K562 (cell line): ENCODE measurements at regions not wholly inside any gene's neighbourhood (a gene's known extent, or its start where the extent isn't known, plus 50 kb on each side); places are given as distances from the start of the nearest gene placed in this dataset.

Experiments used
- ATAC-seq: fragments of 200-7000 bp; cut with Tn5 transposase; 3 replicates; pipeline ENCODE4 v1.9.1; 2020; ENCODE audit warnings: moderate library complexity
- BruUV-seq: library from RNA; stranded (reverse); fragments of 400-500 nt; replicated peaks from 2 replicates; lab custom pipeline; 2021; lab: Mats Ljungman, UMichigan
- CTCF ChIA-PET: fragments of 300-600 bp; formaldehyde crosslinking; extraction: SDS; loops from one replicate; lab custom pipeline; 2021; ENCODE audit warnings: low intra/inter-chr PET ratio; lab: Yijun Ruan, JAX
- POLR2A ChIA-PET: fragments of 300-600, 350-650 bp; sonication (Branson Sonifier 250); formaldehyde crosslinking; extraction: SDS; loops from one replicate; lab custom pipeline; 2021; ENCODE audit warnings: antibody characterized with exemption, inconsistent platforms; lab: Yijun Ruan, JAX
- DNase-seq, 4 experiments: peaks; one replicate each; pipeline versions ENCODE4 v3.0.0 to v3.0.0-alpha.2; 2011 to 2018; ENCODE audit warnings: low spot score in 3 of 4, mixed read lengths in 3 of 4; ENCODE audit errors: extremely low read depth in 1 of 4
- FAIRE-seq: peaks from 2 replicates; lab custom pipeline; 2011; peaks lifted over from hg19 to GRCh38; lab: Jason Lieb, UNC
- H2AFZ ChIP-seq: 2 replicates; pipeline ENCODE4 v1.6.0; 2011; ENCODE audit warnings: low read depth, low read length, control low read depth, inconsistent platforms
- H3K27ac ChIP-seq: fragments of 200-600 bp; 3 replicates; pipeline ENCODE4 v1.8.0; 2011; ENCODE audit warnings: low read depth, mild to moderate bottlenecking, control low read depth, inconsistent platforms, low read length, moderate library complexity, mixed read lengths; ENCODE audit errors: extremely low read depth
- H3K27me3 ChIP-seq, 2 experiments: fragments of 300-600 bp in 1 of 2; 2 replicates in 1 of 2; 3 replicates in 1 of 2; pipeline versions ENCODE4 v1.6.0 to v1.8.0; 2011; ENCODE audit warnings: inconsistent platforms in 2 of 2, low read length in 2 of 2, mild to moderate bottlenecking in 1 of 2, mixed read lengths in 1 of 2, moderate library complexity in 1 of 2; ENCODE audit not compliant: control insufficient read depth in 2 of 2, insufficient read depth in 2 of 2
- H3K36me3 ChIP-seq: fragments of 300-600 bp; 3 replicates; pipeline ENCODE4 v1.8.0; 2011; ENCODE audit warnings: mild to moderate bottlenecking, low read length, inconsistent platforms; ENCODE audit not compliant: control insufficient read depth, insufficient read depth
- H3K4me1 ChIP-seq, 2 experiments: fragments of 200-600 bp in 1 of 2; replicated peaks in 1 of 2; 2 replicates in 1 of 2; 3 replicates in 1 of 2; pipeline versions ENCODE4 v1.5.1 to v1.8.0; 2011; ENCODE audit warnings: inconsistent platforms in 2 of 2, low read length in 2 of 2, mild to moderate bottlenecking in 1 of 2, mixed read lengths in 1 of 2, moderate library complexity in 1 of 2; ENCODE audit not compliant: control insufficient read depth in 2 of 2, insufficient read depth in 2 of 2
- H3K4me2 ChIP-seq: 2 replicates; pipeline ENCODE4 v1.6.1; 2011; ENCODE audit warnings: low read length, control low read depth, inconsistent platforms, mixed read lengths; ENCODE audit not compliant: insufficient read depth
- H3K4me3 ChIP-seq: fragments of 200-600 bp; sonication (generic), shearing (Covaris generic); 2 replicates; pipeline ENCODE4 v1.5.1; 2016; ENCODE audit warnings: control low read depth, inconsistent platforms
- H3K79me2 ChIP-seq: fragments of 200-600 bp; 3 replicates; pipeline ENCODE4 v1.8.0; 2011; ENCODE audit warnings: low read length, inconsistent platforms; ENCODE audit not compliant: control insufficient read depth, insufficient read depth
- H3K9ac ChIP-seq, 2 experiments: 2 replicates each; pipeline versions ENCODE4 v1.6.0 to v1.6.1; 2011; ENCODE audit warnings: low read depth in 2 of 2, low read length in 2 of 2, control low read depth in 1 of 2, inconsistent platforms in 1 of 2, mild to moderate bottlenecking in 1 of 2, mixed read lengths in 1 of 2; ENCODE audit not compliant: insufficient read depth in 1 of 2
- H3K9me1 ChIP-seq: one replicate; pipeline ENCODE4 v1.6.0; 2011; ENCODE audit warnings: inconsistent platforms, mild to moderate bottlenecking, low read length, moderate library complexity; ENCODE audit not compliant: control insufficient read depth, insufficient read depth
- H3K9me3 ChIP-seq: replicated peaks from 2 replicates; pipeline ENCODE4 v1.5.1; 2011; ENCODE audit warnings: low read depth, low read length, inconsistent platforms; ENCODE audit not compliant: control insufficient read depth, insufficient read depth
- H4K20me1 ChIP-seq: replicated peaks from 2 replicates; pipeline ENCODE4 v1.6.1; 2011; ENCODE audit warnings: low read length, inconsistent platforms, mixed read lengths; ENCODE audit not compliant: control insufficient read depth, insufficient read depth
- CBFB ChIP-seq: sonication (generic); formaldehyde crosslinking; IDR thresholded peaks from 2 replicates; pipeline ENCODE4 v1.4.0; 2020; ENCODE audit warnings: mild to moderate bottlenecking, missing genetic modification reagents
- CCAR2 ChIP-seq: fragments of 200-400 bp; formaldehyde crosslinking; IDR thresholded peaks from 2 replicates; pipeline ENCODE4 v1.6.1; 2017; ENCODE audit warnings: mild to moderate bottlenecking, low read depth, low read length
- KLF13 ChIP-seq: fragments of 450-650 bp; IDR thresholded peaks from 2 replicates; pipeline ENCODE4 v1.6.1; 2016; ENCODE audit warnings: missing genetic modification characterization, low read depth, mild to moderate bottlenecking, missing compliant biosample characterization, moderate library complexity, borderline replicate concordance
- OTX1 ChIP-seq: fragments of 450-650 bp; formaldehyde crosslinking; IDR thresholded peaks from 2 replicates; pipeline ENCODE4 v1.4.0; 2022; ENCODE audit warnings: mild to moderate bottlenecking
- SREBF2 ChIP-seq: sonication (generic); formaldehyde crosslinking; IDR thresholded peaks from 2 replicates; pipeline ENCODE4 v1.4.0; 2020; ENCODE audit warnings: mild to moderate bottlenecking, missing genetic modification reagents
- ZEB2 ChIP-seq: fragments of 450-650 bp; IDR thresholded peaks from 2 replicates; pipeline ENCODE4 v1.6.1; 2016
- ZNF347 ChIP-seq: fragments of 450-650 bp; formaldehyde crosslinking; IDR thresholded peaks from 2 replicates; pipeline ENCODE4 v1.4.0; 2020; ENCODE audit warnings: low read depth, mild to moderate bottlenecking, moderate library complexity
- ZNF75A ChIP-seq: fragments of 450-650 bp; formaldehyde crosslinking; IDR thresholded peaks from 2 replicates; pipeline ENCODE4 v1.4.0; 2020; ENCODE audit warnings: mild to moderate bottlenecking
- ZNF830 ChIP-seq: fragments of 250-450 bp; sonication (Bioruptor Pico); IDR thresholded peaks from 2 replicates; pipeline ENCODE4 v1.5.0; 2021; ENCODE audit warnings: mild to moderate bottlenecking
- WGBS: fragments of 100-300 bp; shearing (Covaris generic); methylation state at CpG from one replicate; pipeline ENCODE4 v1.1.6; 2016; ENCODE audit warnings: low coverage, mixed read lengths; ENCODE audit not compliant: insufficient coverage; ENCODE audit errors: missing lambda C conversion rate; 5-methylcytosine and 5-hydroxymethylcytosine counted together
- in situ Hi-C: fragments of 300-500 bp; cut with MboI; formaldehyde crosslinking; loops from 4 replicates; pipeline ENCODE4 v1.15.0; 2018; ENCODE audit warnings: inconsistent platforms, mixed read lengths
- intact Hi-C: fragments of 100-400 bp; cut with micrococcal nuclease; formaldehyde crosslinking; loops from 2 replicates; pipeline ENCODE4 v1.14.2; 2022
- TF ChIP-seq, protein P1 (sequence below): sonication (generic); formaldehyde crosslinking; IDR thresholded peaks from 2 replicates; pipeline ENCODE4 v1.8.0; 2022; ENCODE audit warnings: mild to moderate bottlenecking, missing genetic modification reagents
- TF ChIP-seq, protein P2 (sequence below): fragments of 250-450 bp; sonication (Bioruptor Pico); IDR thresholded peaks from 2 replicates; pipeline ENCODE4 v1.5.0; 2020; ENCODE audit warnings: mild to moderate bottlenecking, borderline replicate concordance
- TF ChIP-seq, protein P3 (sequence below): sonication (generic); formaldehyde crosslinking; IDR thresholded peaks from 2 replicates; pipeline ENCODE4 v1.9.0; 2022; ENCODE audit warnings: mild to moderate bottlenecking, missing genetic modification reagents
- TF ChIP-seq, protein P4 (sequence below): fragments of 450-650 bp; formaldehyde crosslinking; IDR thresholded peaks from 2 replicates; pipeline ENCODE4 v1.4.0; 2020; ENCODE audit warnings: mild to moderate bottlenecking, moderate library complexity
- TF ChIP-seq, protein P5 (sequence below): sonication (generic); formaldehyde crosslinking; IDR thresholded peaks from 2 replicates; pipeline ENCODE4 v1.8.1; 2023; ENCODE audit warnings: mild to moderate bottlenecking, missing genetic modification reagents
- TF ChIP-seq, protein P6 (sequence below): IDR thresholded peaks from 2 replicates; pipeline ENCODE4 v1.6.1; 2011; ENCODE audit not compliant: insufficient read length; ENCODE audit errors: extremely low read depth

DNA sequence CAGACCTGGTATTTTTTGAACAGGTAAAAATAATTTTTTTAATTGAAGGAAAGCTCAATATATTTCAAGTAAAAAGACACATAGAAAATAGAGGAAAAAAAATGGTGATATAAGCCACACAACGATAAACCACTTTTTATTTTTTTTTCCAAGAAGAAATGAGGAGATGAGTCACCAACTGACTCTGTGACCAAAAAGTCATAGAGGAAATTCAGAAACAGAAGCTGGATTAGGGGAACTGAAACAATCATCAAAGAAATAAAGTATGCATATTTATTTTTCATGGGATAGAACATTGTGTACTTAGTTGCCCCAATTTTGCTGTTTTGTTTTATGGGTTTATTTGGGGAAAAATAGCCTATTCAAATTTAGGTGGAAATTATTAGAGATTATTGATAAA, 176.8 kb upstream of the AGR3 start (continued):
- TF ChIP-seq, protein P1, sequence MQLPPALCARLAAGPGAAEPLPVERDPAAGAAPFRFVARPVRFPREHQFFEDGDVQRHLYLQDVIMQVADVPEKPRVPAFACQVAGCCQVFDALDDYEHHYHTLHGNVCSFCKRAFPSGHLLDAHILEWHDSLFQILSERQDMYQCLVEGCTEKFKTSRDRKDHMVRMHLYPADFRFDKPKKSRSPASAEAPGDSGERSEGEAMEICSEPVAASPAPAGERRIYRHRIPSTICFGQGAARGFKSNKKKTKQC (CRISPR knock-in tag) = no peak
- TF ChIP-seq, protein P2, sequence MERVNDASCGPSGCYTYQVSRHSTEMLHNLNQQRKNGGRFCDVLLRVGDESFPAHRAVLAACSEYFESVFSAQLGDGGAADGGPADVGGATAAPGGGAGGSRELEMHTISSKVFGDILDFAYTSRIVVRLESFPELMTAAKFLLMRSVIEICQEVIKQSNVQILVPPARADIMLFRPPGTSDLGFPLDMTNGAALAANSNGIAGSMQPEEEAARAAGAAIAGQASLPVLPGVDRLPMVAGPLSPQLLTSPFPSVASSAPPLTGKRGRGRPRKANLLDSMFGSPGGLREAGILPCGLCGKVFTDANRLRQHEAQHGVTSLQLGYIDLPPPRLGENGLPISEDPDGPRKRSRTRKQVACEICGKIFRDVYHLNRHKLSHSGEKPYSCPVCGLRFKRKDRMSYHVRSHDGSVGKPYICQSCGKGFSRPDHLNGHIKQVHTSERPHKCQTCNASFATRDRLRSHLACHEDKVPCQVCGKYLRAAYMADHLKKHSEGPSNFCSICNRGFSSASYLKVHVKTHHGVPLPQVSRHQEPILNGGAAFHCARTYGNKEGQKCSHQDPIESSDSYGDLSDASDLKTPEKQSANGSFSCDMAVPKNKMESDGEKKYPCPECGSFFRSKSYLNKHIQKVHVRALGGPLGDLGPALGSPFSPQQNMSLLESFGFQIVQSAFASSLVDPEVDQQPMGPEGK = no peak

DNA sequence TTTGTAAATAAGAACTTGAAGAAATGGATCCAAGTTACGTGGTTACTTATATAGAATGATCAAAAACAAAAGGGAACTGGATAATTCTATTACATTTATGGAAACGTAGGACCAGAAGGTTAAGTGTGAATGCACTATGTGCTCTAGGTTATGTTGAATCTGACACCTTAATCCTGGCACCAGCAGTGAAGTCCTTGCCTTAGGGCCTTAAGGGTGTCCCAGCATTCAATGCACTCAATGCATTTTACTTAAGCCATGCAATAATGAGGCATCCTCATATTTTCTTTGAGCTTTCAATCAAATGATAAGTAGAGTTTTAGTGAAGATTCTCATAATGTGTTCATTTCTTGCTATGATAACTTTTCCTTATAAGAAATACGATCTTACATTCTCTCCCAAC, 178.3 kb upstream of the AGR3 start:
- 23% methylated on average over 3 of the region's 3 CpGs for WGBS
- no peaks in the 10 kb centered on the region for H3K9me3 ChIP-seq
- H3K27me3 ChIP-seq = no peaks in the 10 kb centered on the region
- H3K79me2 ChIP-seq = no peaks in the 10 kb centered on the region
- intact Hi-C loops = no loop called here
- BruUV-seq = no TSS peak
- no peaks in the 10 kb centered on the region for H3K36me3 ChIP-seq
- H3K4me1 ChIP-seq = no peaks in the 10 kb centered on the region
- in situ Hi-C loops = no loop called here
- no peak overlapping the region for H3K4me3 ChIP-seq
- no peak overlapping the region for H3K27ac ChIP-seq
- no peak overlapping the region for H2AFZ ChIP-seq
- FAIRE-seq (no peak), DNase-seq (no peak), ATAC-seq (no peak)
- H3K9me1 ChIP-seq = no peaks in the 10 kb centered on the region
- ChIA-PET CTCF (no interaction called here), POLR2A (no interaction called here)
- H3K4me2 ChIP-seq = no peak overlapping the region
- H3K9ac ChIP-seq = no peak overlapping the region
- no peaks in the 10 kb centered on the region for H4K20me1 ChIP-seq
- TF ChIP-seq CCAR2 (no peak), ZNF75A (CRISPR knock-in tag) (no peak), OTX1 (CRISPR knock-in tag) (no peak), KLF13 (tag) (no peak), CBFB (CRISPR knock-in tag) (no peak), ZEB2 (no peak), ZNF347 (CRISPR knock-in tag) (no peak), SREBF2 (CRISPR knock-in tag) (no peak), ZNF830 (no peak)
- TF ChIP-seq, protein P3, sequence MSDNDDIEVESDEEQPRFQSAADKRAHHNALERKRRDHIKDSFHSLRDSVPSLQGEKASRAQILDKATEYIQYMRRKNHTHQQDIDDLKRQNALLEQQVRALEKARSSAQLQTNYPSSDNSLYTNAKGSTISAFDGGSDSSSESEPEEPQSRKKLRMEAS (CRISPR knock-in tag) = no peak
- TF ChIP-seq, protein P4, sequence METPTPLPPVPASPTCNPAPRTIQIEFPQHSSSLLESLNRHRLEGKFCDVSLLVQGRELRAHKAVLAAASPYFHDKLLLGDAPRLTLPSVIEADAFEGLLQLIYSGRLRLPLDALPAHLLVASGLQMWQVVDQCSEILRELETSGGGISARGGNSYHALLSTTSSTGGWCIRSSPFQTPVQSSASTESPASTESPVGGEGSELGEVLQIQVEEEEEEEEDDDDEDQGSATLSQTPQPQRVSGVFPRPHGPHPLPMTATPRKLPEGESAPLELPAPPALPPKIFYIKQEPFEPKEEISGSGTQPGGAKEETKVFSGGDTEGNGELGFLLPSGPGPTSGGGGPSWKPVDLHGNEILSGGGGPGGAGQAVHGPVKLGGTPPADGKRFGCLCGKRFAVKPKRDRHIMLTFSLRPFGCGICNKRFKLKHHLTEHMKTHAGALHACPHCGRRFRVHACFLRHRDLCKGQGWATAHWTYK (CRISPR knock-in tag) = no peak
- TF ChIP-seq, protein P5, sequence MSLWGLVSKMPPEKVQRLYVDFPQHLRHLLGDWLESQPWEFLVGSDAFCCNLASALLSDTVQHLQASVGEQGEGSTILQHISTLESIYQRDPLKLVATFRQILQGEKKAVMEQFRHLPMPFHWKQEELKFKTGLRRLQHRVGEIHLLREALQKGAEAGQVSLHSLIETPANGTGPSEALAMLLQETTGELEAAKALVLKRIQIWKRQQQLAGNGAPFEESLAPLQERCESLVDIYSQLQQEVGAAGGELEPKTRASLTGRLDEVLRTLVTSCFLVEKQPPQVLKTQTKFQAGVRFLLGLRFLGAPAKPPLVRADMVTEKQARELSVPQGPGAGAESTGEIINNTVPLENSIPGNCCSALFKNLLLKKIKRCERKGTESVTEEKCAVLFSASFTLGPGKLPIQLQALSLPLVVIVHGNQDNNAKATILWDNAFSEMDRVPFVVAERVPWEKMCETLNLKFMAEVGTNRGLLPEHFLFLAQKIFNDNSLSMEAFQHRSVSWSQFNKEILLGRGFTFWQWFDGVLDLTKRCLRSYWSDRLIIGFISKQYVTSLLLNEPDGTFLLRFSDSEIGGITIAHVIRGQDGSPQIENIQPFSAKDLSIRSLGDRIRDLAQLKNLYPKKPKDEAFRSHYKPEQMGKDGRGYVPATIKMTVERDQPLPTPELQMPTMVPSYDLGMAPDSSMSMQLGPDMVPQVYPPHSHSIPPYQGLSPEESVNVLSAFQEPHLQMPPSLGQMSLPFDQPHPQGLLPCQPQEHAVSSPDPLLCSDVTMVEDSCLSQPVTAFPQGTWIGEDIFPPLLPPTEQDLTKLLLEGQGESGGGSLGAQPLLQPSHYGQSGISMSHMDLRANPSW = no peak
- TF ChIP-seq, protein P6, sequence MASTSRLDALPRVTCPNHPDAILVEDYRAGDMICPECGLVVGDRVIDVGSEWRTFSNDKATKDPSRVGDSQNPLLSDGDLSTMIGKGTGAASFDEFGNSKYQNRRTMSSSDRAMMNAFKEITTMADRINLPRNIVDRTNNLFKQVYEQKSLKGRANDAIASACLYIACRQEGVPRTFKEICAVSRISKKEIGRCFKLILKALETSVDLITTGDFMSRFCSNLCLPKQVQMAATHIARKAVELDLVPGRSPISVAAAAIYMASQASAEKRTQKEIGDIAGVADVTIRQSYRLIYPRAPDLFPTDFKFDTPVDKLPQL = no peak
